NCI-H128 (cell line): ENCODE measurements at regions not wholly inside any gene's neighbourhood (a gene's known extent, or its start where the extent isn't known, plus 50 kb on each side); places are given as distances from the start of the nearest gene placed in this dataset.

Experiments used
- DNase-seq: peaks from one replicate; lab custom pipeline; 2025; ENCODE audit not compliant: unreplicated experiment; lab: John Stamatoyannopoulos, UW

DNA sequence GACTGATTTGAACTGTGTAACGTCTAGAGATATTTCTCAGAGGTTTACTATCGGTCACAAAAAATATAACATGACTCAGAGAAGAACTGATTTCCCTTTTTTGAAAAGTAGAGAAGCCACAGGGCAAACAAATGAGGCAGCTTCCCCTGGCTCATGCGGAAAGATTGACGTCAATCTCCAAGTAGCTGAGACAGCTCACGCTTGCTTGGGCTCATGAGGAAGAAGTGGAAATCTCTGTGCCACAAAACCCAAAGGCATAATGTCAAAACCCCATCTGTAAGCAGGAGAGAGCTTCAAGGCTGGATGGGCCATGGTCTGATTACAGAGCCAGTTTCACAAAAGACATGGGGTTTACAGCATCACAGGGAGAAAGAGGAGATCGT is 188.1 kb downstream of the ARL4C start:
- no peak for DNase-seq

DNA sequence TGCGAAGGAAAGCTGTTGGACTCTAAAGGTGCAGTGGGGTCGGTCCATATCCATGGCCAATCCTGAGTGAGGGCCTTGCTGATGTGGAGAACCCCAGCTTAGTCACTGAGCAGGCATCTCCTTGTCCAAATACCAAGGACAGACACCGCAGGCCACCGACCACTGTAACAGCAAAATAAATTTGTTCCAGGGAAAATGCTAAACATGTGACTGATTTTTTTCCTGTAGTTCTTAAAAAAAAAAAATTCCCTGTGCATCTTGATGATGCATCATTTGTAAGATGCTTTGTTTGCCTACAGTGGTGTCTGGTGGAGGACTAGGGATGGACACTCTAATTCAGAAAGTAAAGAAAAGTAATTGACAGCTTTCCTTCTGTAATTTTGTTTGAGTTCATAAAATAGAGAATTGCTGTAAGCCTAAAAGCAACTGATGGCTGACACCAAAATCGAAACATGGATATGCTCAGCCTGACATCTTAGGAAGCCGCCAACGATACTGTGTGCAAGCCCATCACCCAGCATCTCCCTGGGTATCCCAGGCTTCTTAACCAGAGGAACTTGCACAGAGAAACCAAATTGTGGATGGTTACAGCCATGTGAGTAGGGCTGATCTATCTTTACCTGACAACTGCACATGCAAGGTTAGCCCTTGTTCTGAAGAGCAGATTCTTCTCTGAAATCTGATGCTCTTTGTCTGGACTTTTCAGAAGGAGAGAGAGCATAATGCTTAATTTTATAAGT is 188.6 kb downstream of the ARL4C start:
- no peak for DNase-seq

DNA sequence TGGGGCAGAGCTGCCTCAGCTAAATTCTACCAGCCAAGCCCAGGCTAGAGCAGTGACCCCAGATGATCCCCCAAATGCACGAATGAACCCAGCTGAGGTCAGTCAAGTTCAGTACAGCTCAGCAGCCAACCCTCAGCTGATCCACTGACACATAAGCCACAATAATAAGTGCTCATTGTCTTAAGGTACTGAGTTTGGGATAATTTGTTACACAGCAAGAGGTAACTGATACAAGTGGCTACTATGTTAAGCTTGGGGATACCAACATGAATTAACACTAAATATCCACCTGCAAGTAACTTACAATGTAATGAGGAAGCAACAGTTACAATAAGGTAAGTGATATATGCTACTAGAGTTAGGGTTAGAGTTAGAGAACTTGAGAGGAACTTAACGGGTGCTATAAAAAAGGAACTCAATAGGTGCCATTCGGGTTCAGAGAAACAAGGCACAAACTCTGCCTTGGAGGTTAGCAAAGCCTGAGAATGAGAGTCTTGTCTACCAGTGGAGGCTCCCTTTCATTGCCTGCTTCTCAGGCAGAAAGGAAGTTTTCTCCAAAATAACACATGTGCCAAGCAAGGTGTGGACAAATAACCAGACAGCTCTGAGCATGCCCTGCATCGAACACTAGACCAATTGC is 189.4 kb downstream of the ARL4C start:
- DNase-seq, result no peak

DNA sequence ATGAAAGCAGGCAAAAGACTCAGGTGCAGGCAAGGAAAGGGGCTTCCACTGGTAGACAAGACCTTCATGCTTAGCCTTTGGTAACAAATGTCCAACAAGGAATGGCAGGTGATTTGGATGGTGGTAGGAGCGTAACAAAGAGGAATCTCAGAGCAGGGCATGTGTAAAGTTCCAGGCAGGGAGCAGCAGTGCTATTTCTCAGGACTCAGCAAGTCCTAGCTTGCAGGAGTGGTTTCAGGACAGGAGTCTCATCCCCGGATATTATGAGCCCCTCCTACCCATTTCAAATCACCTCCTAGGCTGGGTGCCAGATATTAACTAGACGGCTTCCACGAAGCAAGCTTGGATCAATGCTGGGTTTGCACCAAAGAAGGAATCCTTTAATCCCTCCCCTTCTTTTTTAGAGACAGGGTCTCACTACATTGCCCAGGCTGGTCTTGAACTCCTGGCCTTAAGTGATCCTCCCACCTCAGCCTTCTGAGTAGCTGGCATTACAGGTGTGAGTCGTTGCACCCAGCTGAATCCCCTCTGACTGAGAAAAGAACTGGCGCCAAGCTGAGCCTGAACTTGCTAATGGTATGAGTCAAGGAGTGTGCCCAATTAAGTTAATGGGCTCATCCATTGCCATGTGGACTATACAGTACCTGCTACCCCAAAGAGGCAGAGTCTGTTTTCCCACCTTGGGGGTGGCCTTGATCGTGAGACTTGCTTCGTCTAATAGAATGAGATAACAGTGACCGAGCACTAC is 190.3 kb downstream of the ARL4C start:
- no peak for DNase-seq

DNA sequence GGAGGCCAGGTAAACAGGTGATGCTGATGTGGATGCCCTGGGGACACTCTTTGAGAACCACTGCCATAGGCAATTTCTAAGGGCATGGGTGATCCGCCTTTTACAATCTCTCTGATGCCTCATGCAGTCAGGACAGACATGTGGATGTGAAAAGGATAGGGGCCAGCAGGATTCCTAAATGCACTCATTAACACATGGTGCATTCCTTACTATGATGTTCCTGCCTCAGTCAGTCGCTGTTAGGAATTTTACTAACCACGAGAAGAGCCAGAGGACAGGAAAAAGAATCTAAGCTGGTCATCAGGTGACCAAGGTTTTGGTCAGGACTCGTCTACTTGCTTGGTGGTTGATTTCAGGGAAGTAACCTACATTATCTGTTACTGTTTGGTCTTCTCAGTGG is 191.0 kb downstream of the ARL4C start:
- no peak for DNase-seq

DNA sequence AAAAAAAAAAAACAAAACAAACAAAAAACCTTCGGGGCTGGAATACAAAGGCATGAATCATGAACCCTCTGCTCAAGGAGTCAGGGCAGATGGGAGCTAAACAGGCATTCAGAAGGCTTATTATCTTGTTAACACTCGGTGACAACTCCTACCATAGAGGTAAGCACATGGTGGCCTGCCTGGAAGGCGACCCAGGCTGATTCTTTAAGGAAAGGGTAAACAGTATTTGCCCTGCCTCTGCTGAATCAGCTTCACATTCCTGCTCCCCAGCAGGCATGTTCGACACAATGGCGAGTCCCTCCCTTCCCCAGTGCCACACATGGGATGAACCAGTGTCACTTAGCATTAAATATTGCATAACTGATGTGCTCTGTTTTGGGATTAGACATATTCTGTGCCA is 191.9 kb downstream of the ARL4C start:
- no peak for DNase-seq

DNA sequence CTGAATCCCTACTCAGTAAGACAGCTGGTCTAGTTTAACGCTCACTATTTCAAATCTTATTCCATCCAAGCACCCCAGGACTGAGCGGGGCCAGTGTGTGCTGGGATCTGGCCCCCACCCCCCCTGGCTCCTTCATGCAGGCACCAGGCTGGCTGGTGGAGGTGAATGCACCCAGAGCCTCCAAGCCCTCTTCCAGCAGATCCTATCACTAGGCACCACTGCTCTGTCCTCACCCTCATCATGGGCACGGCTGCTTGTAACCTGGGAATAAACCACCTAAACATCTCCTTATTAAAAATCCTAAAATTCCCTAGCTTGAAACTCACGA is 194.3 kb downstream of the ARL4C start:
- no peak for DNase-seq

DNA sequence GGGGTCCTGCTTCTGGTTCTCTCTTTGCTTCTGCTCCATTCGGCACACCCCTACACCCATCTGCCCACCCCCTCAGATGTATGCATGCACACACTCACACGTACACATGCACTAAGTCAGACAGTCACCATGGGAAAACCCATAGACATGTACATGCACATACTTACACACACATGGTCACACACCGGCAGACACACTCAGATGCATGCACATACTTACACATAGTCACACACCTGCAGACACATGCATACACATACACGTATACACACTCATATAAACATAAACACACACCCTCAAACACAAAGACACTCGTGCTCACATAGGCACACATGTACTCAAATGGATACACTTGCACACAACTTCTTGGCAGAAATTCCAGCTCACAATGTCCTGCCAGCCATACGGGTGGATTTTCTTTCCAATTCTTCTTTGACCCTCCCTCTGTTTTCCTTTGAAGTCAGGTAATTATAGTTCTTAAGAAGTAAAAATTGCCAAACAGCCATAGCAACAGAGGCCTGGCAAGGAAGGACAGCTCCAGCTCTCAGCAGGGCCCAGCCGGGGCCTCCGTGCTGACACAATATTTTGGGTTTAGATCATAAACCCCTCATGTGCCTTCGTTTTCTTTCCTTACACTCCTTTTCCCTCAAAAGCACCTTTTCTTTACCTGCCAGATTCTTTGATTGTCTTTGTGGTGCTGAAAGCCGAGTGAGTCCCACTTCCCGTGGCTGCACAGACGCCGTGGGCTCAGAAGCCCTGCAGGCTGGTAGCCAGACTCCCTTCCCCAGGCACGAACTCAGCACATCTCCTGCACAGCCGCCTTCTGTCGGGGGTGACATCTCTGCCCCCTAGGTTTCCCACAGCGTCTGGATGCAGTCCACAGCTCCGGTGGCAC is 195.7 kb downstream of the ARL4C start:
- DNase-seq, result no peak

DNA sequence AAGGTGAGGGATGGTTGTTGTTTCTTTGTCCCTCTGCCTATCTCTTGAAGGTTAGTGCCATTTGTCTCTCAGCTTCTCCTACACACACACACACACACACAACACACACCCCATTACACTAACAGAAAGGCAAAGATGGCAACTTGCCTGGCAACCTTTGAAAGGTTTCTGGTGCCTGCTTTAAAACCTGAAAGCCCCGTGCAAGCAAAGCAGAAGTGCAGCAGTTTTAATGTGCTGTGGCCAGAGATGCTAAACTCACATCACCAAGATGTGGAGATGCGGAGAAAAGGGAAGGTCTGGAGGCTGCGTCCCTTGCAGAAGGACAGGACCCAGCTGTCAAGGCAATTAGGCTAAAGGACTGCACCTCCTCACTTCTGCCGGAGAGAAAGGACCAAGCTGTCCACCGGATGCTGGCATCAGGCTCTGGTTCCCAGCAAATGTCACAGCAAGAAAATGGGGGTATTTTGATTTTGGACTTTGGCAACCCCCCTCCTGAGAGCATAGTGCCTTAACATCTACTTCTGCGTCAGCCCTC is 196.4 kb downstream of the ARL4C start:
- DNase-seq, result no peak

DNA sequence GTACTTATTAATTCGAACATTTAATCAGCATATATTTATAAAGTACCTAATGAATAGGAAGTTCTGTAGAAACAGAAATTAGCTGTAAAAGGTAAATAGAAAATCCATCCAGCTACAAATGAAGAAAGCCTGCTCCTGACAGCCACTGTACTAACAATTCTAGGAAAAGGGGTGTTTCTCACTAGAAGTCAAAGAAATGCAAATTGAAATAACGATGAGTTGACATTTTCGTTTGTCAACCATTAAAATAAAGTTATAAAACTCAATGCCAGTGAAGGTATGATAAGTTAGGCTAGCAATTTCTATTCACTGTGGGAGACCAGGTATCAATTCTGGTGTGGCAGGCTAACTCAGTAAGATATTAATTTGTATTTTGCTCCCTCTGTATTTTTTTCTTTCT is 198.0 kb downstream of the ARL4C start:
- no peak for DNase-seq

DNA sequence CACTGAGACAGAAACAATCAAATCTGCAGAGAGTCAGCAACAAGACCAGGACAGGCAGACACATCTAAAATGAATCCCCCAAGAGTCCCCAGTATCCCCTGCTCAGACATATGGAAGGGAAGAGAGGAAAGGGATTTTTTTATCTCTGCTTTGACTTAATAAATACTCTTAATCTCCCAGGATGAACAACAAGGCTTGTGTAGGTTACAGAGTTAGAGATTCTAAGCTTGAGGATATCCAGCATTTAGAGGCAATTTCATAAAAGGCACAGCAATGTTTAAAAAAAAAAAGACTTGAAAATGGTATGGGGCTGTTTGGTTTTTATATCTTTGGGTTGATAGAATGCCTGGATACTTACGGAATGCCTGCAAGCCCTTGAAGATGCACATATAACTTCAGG is 199.9 kb downstream of the ARL4C start:
- no peak for DNase-seq

DNA sequence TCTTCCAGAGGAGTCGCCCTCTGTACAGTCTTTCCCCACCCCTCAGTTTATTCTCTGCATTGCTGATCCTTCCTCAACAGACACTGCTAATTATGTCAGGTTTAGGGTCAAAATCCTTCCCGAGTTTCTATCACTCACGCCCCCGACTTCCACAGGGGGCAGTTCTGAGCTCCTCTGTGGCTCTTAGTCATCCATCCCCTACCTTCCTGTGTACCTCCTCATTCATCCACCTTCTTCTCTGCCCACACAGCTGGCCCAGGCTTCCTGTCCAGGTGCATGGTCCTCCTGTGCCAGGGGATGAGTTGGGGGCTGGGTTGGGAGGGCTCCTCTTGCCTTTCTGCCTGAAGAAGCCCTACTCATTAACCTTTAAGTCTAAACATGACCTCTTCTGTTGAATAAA is 202.9 kb downstream of the ARL4C start:
- no peak for DNase-seq

DNA sequence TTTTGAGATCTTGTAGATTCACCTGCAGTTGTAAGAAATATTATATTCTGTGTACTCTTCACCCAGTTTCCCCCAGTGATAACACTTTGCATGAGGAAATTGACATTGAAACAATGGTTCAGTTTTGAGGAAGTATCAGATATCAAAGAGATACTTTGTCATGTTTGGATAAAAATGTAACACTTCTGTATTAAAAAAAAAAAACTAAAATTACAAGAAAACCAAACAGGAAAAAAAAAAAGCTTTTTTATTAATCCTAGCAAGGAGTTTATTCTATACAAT is 204.0 kb downstream of the ARL4C start:
- no peak for DNase-seq

DNA sequence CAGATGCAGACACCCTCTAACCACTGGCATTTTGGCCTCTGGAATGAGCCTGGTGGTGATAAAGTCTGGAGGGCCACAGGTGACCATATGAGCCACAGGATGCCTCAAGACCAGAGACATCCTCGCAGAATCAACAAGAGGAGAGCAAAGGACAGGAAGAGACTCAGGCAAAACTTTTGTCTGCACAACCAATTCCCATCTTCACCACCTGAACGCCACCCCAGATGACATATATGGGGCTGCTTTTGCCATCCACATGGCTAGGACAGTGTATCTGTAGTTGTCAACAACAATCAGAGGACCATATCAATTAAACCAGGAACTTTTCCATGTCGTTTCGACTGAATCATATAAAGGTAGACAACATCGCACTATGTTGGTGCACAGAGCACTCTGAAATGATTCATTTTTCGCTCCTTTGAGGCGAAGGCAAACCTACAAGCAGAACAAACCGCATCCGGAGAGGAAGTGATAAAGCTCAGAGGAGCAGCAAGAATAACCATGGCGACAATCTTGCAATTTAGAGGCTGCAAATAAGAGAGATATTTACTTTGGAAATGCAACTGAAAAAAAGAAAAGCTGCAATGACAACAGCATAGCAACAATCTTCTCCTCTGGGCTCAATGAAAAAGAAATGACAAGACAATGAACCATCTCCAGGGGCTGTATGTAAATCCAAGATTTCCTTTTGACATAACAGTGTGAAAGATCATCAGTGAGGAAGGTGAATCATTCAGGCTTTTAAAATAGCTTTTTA is 204.5 kb downstream of the ARL4C start:
- DNase-seq, result no peak

DNA sequence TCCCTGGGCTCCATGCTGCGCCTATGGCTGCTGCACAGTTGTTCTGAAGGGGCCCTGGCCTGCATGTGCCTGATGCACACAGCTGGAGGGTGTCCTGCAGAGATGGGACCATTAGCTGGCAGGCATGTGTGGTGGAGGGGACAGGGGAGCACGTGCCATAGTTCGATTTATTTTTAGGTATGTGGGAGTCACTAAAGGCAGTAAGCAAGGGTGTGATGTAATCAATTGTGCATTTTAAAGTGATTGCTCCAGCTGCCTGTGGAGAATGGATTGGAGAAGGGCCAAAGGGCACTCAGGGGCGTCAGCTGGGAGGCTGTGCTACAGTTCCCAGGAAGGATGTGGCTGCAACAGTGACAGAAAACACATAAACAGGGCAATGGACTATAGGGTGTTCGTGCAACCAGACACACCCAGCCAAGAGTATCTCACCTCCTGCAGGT is 205.1 kb downstream of the ARL4C start:
- DNase-seq, result no peak

DNA sequence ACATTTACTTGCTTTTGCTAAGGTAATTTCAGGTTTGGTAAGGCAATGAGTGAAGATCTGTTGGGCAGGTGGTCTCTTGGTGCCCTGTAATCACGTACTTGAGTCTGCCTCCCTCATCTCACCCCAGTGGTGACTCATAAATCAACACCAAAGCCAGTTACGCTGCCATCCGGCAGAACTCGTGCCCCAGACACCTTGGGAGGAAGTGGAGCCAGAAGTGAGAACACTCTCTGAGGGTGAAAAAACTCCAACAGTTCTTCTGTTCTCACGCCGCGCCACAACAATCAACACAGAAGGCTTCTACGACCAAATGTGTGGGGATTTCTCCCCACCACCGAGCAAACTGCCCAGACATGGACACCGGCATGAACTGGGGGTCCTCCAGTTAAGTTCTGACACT is 206.2 kb downstream of the ARL4C start:
- no peak for DNase-seq

DNA sequence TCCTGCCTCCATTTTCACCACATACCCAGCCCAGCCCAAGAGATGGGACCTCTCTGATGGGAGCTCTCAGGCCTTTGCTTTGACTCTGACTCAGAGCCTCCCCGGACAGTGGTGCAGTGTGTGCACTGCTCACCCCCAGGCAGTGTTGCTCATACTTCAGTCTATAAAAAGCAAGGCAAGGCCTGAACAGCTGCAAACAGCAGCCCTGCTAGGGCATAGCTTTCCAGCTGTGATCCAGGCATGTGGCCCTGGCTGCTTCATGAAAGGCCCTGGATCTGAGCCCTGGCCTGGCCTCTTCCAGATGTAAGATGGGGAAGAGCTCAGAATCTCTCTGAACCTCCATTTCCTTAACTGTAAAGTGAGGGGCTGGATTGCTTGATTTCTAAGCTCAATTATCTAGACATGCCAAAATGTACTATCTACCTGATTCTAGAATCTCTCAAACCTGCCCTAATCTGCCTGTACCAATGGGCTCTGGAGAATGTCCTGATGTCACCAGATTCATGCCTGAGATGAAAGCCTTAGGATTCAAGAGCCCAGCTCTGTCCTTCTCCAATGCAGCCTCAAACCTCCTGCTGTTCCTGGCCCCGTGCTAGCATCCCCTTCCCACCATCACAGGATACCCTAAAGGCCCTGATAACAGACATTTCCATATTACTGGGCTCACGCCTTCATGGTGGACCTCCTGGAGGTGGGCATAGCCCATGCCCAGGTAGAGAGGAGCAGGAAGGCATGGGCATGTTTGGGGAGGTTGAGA is 206.9 kb downstream of the ARL4C start:
- no peak for DNase-seq

DNA sequence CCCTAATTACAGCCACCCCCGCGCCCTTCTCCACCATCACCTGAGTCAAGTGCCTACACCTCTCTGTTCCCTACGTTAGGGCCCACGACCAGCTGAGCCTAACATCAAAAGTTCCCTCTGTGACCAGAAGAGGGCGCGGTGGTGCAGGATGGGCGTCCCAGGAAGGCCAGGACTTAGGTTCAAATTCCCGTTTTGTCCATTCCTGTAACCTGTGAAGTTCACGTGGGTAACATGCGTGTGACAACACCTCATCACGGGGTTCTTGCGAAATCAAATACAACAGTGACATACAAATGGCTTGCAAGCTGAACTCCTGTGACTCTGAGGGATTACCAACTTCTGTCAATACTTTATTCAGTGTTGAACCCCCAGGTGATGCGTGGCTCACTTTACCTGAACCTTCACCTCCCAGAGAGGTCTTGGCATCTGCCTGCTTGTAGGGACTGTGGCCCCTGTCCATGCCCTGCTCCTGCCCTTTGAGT is 207.9 kb downstream of the ARL4C start:
- no peak for DNase-seq

DNA sequence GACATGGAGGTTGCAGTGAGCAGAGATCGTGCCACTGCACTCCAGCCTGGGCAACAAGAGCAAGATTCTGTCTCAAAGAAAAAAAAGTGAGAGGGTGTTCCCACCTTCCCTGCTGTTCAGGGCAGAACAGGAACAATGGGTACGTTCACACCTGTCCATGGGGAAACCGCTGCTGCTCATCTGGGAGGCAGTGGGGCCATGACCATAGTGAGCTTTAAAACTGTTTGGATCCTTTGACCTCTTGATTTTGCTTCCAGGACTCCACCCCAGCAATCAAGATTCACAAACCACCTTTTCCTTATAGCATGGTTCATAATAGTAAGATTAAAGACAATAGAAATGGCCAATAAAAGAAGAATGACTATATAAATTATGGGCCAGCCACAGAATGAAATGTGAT is 209.2 kb downstream of the ARL4C start:
- no peak for DNase-seq

DNA sequence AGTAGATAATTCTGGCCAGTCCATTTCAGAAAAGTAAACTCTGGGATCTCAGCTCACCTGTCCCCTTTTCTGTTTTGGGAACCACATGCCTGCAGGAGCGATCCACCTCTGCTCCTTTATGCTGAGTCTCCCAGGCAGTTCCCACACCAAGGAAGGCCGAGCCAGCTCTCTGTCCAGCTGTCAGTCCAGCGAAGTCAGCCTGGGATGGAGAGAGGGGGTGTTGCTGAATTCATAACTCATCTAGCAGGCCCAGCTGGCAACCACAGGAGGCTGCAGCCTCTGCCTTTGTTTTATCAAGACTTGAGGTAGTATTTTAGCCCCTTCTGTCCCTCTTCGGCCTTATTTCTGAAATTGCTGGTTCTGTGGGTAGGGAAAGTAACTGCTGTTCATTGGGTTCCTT is 209.9 kb downstream of the ARL4C start:
- DNase-seq, result no peak
